GM23248 (cell line): ENCODE measurements at regions not wholly inside any gene's neighbourhood (a gene's known extent, or its start where the extent isn't known, plus 50 kb on each side); places are given as distances from the start of the nearest gene placed in this dataset.

Source experiments
- EZH2 ChIP-seq: fragments of 200-600 bp; sonication (generic); IDR thresholded peaks from 2 replicates; pipeline ENCODE4 v1.6.1; 2018; ENCODE audit warnings: antibody characterized with exemption, mild to moderate bottlenecking; ENCODE audit not compliant: insufficient read depth, poor library complexity, severe bottlenecking
- EZH2phosphoT487 ChIP-seq: fragments of 200-600 bp; sonication (generic); IDR thresholded peaks from 2 replicates; pipeline ENCODE4 v1.6.1; 2018; ENCODE audit warnings: antibody characterized with exemption, moderate library complexity, mild to moderate bottlenecking, low read depth; ENCODE audit not compliant: insufficient read depth

DNA sequence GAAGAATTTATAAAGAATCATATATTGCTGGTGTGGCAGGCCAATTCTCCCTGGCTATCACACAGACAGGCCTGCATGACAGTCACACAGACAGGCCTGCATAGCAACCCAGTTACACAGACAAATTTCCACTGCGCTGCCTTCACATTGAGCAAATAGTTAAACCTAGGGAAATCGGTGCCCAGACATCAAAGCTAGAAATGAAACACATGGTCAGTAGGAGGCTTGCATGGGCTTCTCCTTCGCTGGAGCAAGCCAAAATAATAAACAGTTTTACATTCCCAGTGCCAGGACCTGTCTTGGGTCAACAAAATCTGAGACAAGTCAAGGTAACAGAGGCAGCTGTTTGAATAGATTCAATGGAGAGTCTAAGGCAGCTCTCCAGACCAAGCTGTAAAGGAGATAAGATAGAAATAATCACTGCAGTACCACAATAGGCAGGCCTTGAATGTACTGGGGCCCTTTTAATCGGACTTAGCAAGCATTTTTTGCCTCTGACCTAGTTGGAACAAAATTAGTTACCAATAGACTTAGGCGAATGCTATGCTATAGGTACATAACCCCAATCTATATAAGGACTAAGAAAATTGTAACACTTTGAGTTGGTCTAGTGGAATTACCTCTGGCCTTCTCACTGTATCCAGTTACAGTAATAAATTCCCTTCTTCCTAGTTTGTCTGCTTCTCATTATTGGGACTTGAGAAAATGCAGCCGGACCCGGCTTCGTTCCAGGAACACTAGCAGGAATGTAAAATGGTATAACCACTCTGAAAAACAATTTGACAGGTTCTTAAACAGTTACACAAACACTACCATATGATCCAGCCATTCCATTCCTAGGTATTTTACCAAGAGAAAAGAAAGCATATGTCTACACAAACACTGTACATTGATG lies 274.7 kb upstream of the UBE2E2 start:
- TF ChIP-seq EZH2phosphoT487 (no peak), EZH2 (no peak)
